SJSA1 (cell line): ENCODE measurements at regions not wholly inside any gene's neighbourhood (a gene's known extent, or its start where the extent isn't known, plus 50 kb on each side); places are given as distances from the start of the nearest gene placed in this dataset.

ENCODE experiments used
- DNase-seq, 2 experiments: peaks; one replicate each; pipeline ENCODE4 v3.0.0-alpha.2; 2015 to 2020; ENCODE audit warnings: low spot score in 2 of 2, low read depth in 1 of 2
- H3K27ac ChIP-seq: fragments of 250-450 bp; sonication (Bioruptor Pico); 2 replicates; pipeline ENCODE4 v1.5.1; 2020; ENCODE audit warnings: mild to moderate bottlenecking, moderate library complexity
- H3K27me3 ChIP-seq: fragments of 250-450 bp; sonication (Bioruptor Pico); replicated peaks from 2 replicates; pipeline ENCODE4 v1.5.1; 2020; ENCODE audit warnings: mild to moderate bottlenecking, moderate library complexity
- H3K36me3 ChIP-seq: fragments of 250-450 bp; sonication (Bioruptor Pico); 2 replicates; pipeline ENCODE4 v1.5.1; 2020; ENCODE audit warnings: mild to moderate bottlenecking
- H3K4me1 ChIP-seq: fragments of 250-450 bp; sonication (Bioruptor Pico); replicated peaks from 2 replicates; pipeline ENCODE4 v1.6.1; 2021; ENCODE audit warnings: mild to moderate bottlenecking
- H3K4me3 ChIP-seq: fragments of 250-450 bp; sonication (Bioruptor Pico); 2 replicates; pipeline ENCODE4 v1.5.1; 2020; ENCODE audit warnings: mild to moderate bottlenecking
- H3K9me3 ChIP-seq: fragments of 250-450 bp; sonication (Bioruptor Pico); replicated peaks from 2 replicates; pipeline ENCODE4 v1.5.1; 2020; ENCODE audit warnings: mild to moderate bottlenecking

DNA sequence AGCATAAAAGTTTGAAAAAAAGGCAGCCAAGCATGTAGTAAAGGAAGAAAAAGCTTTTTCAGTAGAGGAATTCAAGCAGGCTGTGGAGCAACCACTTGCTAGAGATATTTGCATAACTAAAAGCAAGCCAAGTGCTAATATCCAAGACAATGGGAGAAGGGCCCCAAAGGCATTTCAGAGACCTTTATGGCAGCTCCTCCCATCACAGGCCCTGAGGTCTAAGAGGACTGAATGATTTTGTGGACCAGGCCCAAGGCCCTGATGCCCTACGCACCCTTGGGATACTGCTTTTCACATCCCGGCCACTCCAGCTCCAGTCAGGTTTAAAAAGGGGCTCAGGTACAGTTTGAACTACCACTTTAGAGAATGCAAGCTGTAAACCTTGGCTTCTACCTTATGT, 261.7 kb upstream of the SEMA3C start:
- no peaks in the 10 kb centered on the region for H3K9me3 ChIP-seq
- H3K27me3 ChIP-seq = no peaks in the 10 kb centered on the region
- H3K4me3 ChIP-seq = no peak overlapping the region
- H3K36me3 ChIP-seq = no peaks in the 10 kb centered on the region
- no peak overlapping the region for H3K27ac ChIP-seq
- DNase-seq = no peak
- H3K4me1 ChIP-seq = peaks cover 5% of the 10 kb centered on the region

- H3K27me3 ChIP-seq = no peaks in the 10 kb centered on the region
- no peak overlapping the region for H3K4me3 ChIP-seq
- H3K36me3 ChIP-seq = no peaks in the 10 kb centered on the region
- H3K4me1 ChIP-seq = peaks cover 29% of the 10 kb centered on the region
- H3K9me3 ChIP-seq = no peaks in the 10 kb centered on the region
- peak in 1 of 2 experiments; percentile 68 for DNase-seq
- peak overlapping the region; percentile 26 for H3K27ac ChIP-seq
These were observed 256.6 kb upstream of the SEMA3C start for GRCh38 chr7:81175275-81175940.

- Histone ChIP-seq H3K9me3 (no peaks in the 10 kb centered on the region), H3K27ac (peak overlapping the region; percentile 26), H3K36me3 (no peaks in the 10 kb centered on the region), H3K4me1 (peaks cover 38% of the 10 kb centered on the region), H3K27me3 (no peaks in the 10 kb centered on the region), H3K4me3 (no peak overlapping the region)
- DNase-seq = peak in 1 of 2 experiments; percentile 81
These were observed 255.0 kb upstream of the SEMA3C start for GRCh38 chr7:81173766-81174281.

GRCh38 chr7:81170291-81170690, 251.4 kb upstream of the SEMA3C start:
- peak in 1 of 2 experiments; percentile 38 for DNase-seq
- Histone ChIP-seq H3K27ac (no peak overlapping the region), H3K9me3 (no peaks in the 10 kb centered on the region), H3K36me3 (no peaks in the 10 kb centered on the region), H3K4me1 (peaks cover 30% of the 10 kb centered on the region), H3K4me3 (no peak overlapping the region), H3K27me3 (no peaks in the 10 kb centered on the region)

DNA sequence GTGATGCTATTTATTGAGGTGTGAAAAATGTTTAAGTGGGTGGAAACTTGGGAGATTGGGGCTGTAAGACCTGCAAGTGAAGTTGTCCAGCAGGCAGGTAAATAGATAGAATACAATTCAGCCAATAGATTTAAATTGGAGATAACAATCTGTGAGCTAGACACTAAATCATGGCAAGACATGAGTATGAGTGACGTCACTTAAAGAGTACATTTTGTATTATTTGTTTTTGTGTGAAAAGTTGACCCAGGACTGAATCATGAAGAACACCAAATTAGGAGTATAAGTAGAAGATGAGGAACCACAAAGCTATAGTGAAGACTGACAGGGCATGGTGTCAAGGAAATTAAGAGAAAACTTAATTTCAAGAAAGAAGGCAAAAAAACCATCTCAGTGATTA, 249.1 kb upstream of the SEMA3C start:
- H3K36me3 ChIP-seq = no peaks in the 10 kb centered on the region
- H3K27me3 ChIP-seq = no peaks in the 10 kb centered on the region
- no peak overlapping the region for H3K4me3 ChIP-seq
- no peak for DNase-seq
- no peaks in the 10 kb centered on the region for H3K9me3 ChIP-seq
- no peak overlapping the region for H3K27ac ChIP-seq
- H3K4me1 ChIP-seq = peaks cover 18% of the 10 kb centered on the region

- Histone ChIP-seq H3K27me3 (no peaks in the 10 kb centered on the region), H3K4me1 (peaks cover 28% of the 10 kb centered on the region), H3K9me3 (no peaks in the 10 kb centered on the region), H3K27ac (no peak overlapping the region), H3K36me3 (no peaks in the 10 kb centered on the region), H3K4me3 (no peak overlapping the region)
- DNase-seq = no peak
These were observed 246.2 kb upstream of the SEMA3C start for GRCh38 chr7:81165070-81165469.

- peaks cover 23% of the 10 kb centered on the region for H3K4me1 ChIP-seq
- H3K27ac ChIP-seq = no peak overlapping the region
- DNase-seq = peak in 1 of 2 experiments; percentile 19
- H3K27me3 ChIP-seq = no peaks in the 10 kb centered on the region
- H3K36me3 ChIP-seq = no peaks in the 10 kb centered on the region
- no peaks in the 10 kb centered on the region for H3K9me3 ChIP-seq
- no peak overlapping the region for H3K4me3 ChIP-seq
These were observed 244.1 kb upstream of the SEMA3C start for GRCh38 chr7:81162771-81163525.

GRCh38 chr7:81162234-81162633, 243.4 kb upstream of the SEMA3C start:
- H3K9me3 ChIP-seq = no peaks in the 10 kb centered on the region
- no peaks in the 10 kb centered on the region for H3K27me3 ChIP-seq
- H3K36me3 ChIP-seq = no peaks in the 10 kb centered on the region
- H3K4me3 ChIP-seq = no peak overlapping the region
- no peak overlapping the region for H3K27ac ChIP-seq
- peaks cover 23% of the 10 kb centered on the region for H3K4me1 ChIP-seq
- DNase-seq = no peak

DNA sequence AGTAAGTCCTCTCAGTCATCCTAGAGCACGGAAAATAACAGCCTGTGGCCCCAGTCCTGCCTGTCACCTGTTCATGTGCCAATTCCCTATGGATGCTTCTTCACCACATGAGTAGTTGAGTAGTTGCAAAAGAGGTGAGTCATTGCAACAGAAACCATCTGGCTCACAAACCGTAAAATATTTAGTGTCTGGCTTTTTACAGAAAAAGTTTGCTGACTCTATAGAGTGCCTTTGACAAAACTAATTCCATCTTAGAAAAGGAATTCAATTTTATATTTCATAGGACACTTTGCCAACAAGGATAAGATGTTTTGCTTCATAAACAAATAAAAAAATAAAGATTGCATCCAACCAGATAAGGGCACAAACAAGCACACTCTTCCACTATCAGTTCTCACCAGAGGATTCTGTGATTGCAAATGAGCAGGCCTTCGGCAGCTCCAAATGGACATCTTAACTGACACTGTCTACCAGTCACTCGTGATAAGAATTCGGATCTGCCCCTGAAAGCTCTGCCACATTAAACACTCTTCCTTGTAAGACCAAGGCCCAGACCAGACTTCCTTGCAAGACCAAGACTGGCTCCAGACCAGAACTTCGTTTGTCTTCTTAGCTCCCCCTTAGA, 242.7 kb upstream of the SEMA3C start:
- Histone ChIP-seq H3K36me3 (no peaks in the 10 kb centered on the region), H3K4me1 (peaks cover 23% of the 10 kb centered on the region), H3K27ac (peak overlapping the region; percentile 16; the same call in 1 of the 2 replicates), H3K27me3 (no peaks in the 10 kb centered on the region), H3K9me3 (no peaks in the 10 kb centered on the region), H3K4me3 (no peak overlapping the region)
- peak in 1 of 2 experiments; percentile 28 for DNase-seq

DNA sequence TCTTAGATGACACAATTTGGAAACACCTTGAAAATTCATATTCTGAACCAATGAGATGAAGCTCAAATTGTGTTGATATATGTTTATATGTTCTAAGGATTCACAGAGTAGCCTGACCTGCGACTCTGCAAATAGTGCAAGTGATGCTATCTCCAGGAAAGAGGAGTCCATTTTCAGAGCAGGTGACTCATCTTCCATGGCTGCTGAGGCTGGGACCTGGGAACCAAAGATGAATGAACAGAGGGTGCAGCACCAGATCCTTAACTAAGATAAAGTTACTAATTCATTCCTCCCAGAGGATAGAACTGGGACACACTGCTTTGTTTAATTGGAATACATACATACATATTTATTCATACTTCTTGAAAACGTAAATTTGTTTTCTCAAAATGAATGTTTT, 240.6 kb upstream of the SEMA3C start:
- Histone ChIP-seq H3K27ac (no peak overlapping the region), H3K4me3 (no peak overlapping the region), H3K27me3 (no peaks in the 10 kb centered on the region), H3K9me3 (0 out of 2 replicates have a peak, but pooled peaks cover 2% of the 10 kb centered on the region), H3K36me3 (no peaks in the 10 kb centered on the region), H3K4me1 (peaks cover 23% of the 10 kb centered on the region)
- no peak for DNase-seq

DNA sequence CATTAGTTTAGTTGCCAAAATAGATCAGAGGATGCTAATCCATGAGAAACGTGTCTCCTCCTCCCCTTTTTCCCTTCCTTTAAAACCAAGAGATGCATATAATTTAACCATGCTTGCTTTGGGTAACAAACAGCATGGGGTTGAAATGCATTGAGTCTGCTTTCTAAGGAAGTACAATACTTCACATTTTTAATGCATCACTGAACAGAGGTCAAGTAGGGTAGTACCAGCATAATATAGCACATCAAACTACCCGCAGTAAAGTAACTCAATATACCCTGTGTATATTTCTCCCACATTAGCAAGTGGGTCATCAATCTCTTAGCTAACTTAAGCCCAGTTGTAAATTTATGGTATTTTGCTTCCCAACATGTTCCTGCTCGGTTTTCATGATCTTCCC, 239.3 kb upstream of the SEMA3C start:
- no peak for DNase-seq
- H3K27ac ChIP-seq = no peak overlapping the region
- H3K4me3 ChIP-seq = no peak overlapping the region
- no peaks in the 10 kb centered on the region for H3K36me3 ChIP-seq
- peaks cover 20% of the 10 kb centered on the region for H3K4me1 ChIP-seq
- 0 out of 2 replicates have a peak, but pooled peaks cover 2% of the 10 kb centered on the region for H3K9me3 ChIP-seq
- H3K27me3 ChIP-seq = no peaks in the 10 kb centered on the region

DNA sequence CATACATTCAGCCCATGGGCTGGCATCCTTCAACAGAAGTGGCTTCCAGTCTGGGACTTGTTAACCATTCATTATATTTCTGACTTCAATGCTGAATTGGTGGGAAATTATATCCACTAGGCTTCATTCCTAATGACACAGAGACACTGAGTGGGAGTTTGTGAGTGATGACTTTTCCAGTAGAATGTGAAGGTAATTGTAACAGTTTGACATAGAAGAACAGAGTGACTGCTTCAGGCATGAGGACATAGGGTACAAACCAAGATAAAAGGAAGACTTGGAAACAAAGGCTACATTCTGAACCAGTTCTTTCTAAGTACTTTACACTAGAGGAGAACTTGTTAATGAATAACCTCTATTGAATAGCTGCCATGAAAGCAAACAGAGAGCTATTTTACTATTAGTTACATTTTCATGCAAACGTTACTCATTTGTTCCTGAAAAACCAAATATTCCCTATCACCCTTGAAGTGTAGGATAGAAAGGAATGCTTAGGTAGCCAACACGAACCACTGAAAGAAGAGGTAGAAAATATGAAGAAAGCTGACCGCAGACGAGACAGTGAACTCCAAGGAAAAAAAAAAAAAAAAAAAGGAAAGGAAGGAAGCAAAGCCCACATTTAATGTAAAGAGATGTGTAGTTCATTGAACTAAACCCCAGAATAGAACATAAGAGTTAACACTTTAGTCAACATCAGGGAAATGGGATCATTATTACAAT, 237.0 kb upstream of the SEMA3C start:
- no peak overlapping the region for H3K4me3 ChIP-seq
- no peak for DNase-seq
- H3K36me3 ChIP-seq = no peaks in the 10 kb centered on the region
- H3K27ac ChIP-seq = no peak overlapping the region
- H3K27me3 ChIP-seq = no peaks in the 10 kb centered on the region
- 0 out of 2 replicates have a peak, but pooled peaks cover 2% of the 10 kb centered on the region for H3K9me3 ChIP-seq
- H3K4me1 ChIP-seq = no peaks in the 10 kb centered on the region; the same call in 1 of the 2 replicates

GRCh38 chr7:81154565-81154964, 235.7 kb upstream of the SEMA3C start:
- no peak for DNase-seq
- Histone ChIP-seq H3K27me3 (no peaks in the 10 kb centered on the region), H3K27ac (no peak overlapping the region)

More at GRCh38 chr7:81154565-81154964, 235.7 kb upstream of the SEMA3C start:
- 0 out of 2 replicates have a peak, but pooled peaks cover 2% of the 10 kb centered on the region for H3K9me3 ChIP-seq
- H3K4me1 ChIP-seq = no peaks in the 10 kb centered on the region
- H3K36me3 ChIP-seq = no peaks in the 10 kb centered on the region
- no peak overlapping the region for H3K4me3 ChIP-seq
